NOMO-1 treated with dmso at 0.1 percent for 144 hours (cell line): ENCODE measurements at regions not wholly inside any gene's neighbourhood (a gene's known extent, or its start where the extent isn't known, plus 50 kb on each side); places are given as distances from the start of the nearest gene placed in this dataset.
"Not testable (repeated sequence)": the region's sequence is repeated elsewhere in the genome, so short reads cannot be mapped to it uniquely, and the experiment has no call there.

Source experiments
- DNase-seq: peaks from one replicate; lab custom pipeline; 2025; ENCODE audit not compliant: unreplicated experiment; lab: John Stamatoyannopoulos, UW

- not testable (repeated sequence) for DNase-seq
Observed at GRCh38 chr3:182653065-182653464, 140.2 kb upstream of the ATP11B start.

GRCh38 chr3:182668541-182668940 is 124.8 kb upstream of the ATP11B start:
- no peak for DNase-seq

- DNase-seq = no peak
Observed at GRCh38 chr3:182668974-182669373, 124.3 kb upstream of the ATP11B start.

DNA sequence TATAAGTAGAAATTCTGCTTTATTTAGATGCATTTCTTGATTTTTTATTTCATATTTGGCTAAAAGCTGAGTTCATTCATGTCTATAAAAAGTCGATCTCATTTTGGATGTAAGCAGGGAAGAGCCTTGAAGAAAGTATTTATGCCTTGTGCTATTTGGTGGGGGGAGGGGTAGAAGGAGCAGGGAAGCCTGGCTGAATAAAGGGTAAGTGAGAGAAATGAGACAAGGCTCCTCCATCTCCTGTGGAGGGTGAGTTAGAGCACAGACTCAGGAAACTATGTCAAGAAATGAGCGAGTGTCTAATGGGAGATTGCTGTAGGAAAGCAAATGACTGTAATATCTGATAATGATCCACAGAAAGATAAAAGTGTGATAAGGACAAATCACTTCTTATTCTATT is 121.8 kb upstream of the ATP11B start:
- DNase-seq = no peak

DNA sequence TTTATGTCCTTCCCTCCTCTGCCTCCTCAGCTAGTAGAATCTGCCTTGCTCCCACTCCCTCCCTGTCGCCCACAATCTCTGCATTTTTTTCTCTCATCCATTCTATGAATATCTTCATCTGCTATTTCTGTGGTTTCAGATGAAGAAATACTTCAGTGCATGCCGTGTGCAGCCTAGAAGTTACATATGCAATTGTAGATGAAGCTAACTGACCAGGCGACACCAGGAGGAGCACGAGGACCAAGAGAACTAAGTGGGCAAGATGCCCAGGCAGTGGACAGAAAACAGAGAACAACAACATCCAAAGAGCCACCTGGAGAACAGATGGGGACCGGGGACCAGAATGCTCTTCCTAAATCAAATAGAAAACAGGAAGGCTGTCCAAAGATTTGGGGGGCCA is 121.4 kb upstream of the ATP11B start:
- DNase-seq = no peak

GRCh38 chr3:182673336-182673735 is 120.0 kb upstream of the ATP11B start:
- no peak for DNase-seq

- peak; percentile 17 for DNase-seq
Observed at GRCh38 chr3:182682263-182683241, 110.8 kb upstream of the ATP11B start.

DNA sequence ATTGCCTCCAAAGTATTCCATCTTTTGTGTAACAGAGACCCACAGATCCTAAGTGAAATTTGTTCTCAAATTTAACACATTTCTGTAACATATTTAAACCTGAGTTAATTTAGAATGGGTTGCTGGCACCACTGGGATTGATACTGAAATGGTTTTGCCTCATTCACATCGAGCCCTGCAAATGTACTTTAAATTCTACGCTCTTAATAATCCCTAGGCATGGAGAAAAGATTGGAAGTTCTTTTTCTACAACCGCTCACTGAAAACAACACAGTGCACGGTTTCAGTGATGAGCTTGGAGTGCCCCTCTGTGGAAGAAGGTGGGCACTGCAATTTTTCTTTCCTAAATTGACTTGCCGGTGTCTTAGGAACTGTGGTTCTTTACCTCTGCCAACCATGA is 109.9 kb upstream of the ATP11B start:
- peak; percentile 7 for DNase-seq

DNA sequence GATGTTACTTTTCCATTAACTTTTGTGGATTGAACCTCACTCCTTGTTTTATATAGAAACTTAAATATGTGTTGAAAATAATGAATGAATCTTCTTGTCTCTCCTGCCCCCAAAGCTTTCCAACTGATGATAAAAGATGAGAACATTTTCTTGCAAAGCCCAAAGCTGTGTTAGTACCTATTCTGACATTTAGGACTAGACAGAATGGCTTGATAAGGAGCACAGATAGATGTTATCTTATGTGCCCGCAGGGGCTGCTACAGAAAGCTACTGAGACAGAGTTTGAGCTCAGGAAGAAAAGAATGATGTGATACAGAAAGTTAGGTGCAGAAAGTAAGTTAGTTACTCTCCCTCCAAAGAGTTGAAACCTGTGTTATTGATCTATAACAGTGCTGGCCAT is 109.4 kb upstream of the ATP11B start:
- DNase-seq = no peak

GRCh38 chr3:182686033-182686886 is 107.0 kb upstream of the ATP11B start:
- no peak for DNase-seq

DNA sequence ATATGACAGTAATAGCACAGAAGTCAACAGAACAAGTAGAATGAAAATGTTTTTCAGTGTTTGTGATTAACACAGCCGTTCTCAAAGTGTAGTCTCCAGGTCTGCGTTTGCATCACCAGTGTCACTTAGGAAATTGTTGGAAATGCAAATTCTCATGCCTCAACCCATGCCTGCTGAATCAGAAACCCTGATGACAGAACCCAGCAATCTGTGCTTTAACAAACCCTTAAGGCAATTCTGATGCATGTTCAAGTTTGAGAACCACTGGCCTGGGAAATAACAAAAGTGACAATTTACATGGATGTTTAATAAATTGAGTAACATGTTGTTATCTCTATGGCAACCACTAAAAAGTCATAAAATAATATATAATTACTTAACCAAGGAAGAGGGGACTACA is 103.1 kb upstream of the ATP11B start:
- no peak for DNase-seq

DNA sequence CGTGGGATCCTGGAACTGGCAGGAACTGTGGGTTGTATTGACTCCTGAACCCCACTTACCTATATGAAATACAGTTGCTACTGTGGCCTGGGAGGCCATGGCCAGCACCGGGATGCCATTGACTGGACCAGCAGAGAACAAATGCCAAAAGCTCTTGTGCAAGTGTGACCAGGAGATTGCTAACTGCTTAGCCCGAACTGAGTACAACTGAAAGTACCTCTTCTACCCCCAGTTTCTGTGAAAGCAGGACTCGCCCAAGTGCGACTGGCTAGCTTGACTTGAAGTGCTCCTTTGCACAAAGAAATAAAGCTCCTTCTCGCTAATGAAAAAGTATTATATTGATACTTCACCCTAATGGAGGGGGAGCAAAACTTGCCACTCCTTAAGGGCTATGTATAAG is 101.3 kb upstream of the ATP11B start:
- no peak for DNase-seq

- peak; percentile 53 for DNase-seq
Observed at GRCh38 chr3:182692695-182693094, 100.6 kb upstream of the ATP11B start.

GRCh38 chr3:182693723-182694122 is 99.6 kb upstream of the ATP11B start:
- DNase-seq = no peak

DNA sequence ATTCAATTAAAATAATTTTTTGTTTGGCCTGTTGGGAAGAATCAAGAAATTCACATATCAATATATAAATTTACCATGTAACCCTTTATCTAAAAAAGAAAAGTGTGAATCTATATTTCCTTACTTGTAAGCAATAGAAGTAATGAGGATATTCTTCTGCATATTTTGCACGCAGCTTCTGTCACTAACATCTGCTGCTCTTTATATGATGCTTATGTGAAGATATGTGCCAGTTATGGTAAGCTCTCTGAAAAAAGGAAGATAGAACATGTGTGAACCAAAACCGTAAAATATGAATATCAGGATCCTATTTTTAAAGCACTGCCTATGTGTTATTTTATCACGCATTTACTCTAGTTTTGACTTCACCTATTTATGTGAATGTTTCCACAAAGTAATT is 96.4 kb upstream of the ATP11B start:
- no peak for DNase-seq

DNA sequence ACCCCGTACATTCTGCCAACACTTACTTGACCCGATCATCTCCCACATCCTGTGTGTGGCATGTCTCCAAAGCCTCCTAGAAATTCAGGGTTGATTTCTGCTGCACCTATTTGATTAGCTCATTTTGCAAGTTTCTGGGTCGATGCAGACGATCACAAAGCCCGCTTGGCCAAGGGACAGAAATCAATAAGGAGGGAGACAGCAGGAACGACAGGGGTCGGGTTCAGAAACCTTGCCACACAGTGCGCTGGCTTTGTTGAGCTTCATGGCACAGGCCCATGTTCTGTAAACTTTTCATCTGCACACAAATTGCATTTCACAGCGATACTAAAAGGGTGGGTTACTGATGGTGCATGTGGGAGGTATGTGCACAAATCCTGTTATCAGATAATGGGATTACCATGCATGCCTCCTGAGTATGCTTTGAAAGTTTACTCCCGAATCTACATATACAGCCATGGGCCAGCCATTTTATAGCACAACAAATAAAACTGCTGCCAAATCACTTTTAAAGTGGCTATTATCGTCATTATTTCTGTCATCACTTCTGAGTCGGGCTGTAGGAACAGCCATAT is 95.9 kb upstream of the ATP11B start:
- DNase-seq = no peak

- DNase-seq = no peak
Observed at GRCh38 chr3:182698078-182698477, 95.2 kb upstream of the ATP11B start.

DNA sequence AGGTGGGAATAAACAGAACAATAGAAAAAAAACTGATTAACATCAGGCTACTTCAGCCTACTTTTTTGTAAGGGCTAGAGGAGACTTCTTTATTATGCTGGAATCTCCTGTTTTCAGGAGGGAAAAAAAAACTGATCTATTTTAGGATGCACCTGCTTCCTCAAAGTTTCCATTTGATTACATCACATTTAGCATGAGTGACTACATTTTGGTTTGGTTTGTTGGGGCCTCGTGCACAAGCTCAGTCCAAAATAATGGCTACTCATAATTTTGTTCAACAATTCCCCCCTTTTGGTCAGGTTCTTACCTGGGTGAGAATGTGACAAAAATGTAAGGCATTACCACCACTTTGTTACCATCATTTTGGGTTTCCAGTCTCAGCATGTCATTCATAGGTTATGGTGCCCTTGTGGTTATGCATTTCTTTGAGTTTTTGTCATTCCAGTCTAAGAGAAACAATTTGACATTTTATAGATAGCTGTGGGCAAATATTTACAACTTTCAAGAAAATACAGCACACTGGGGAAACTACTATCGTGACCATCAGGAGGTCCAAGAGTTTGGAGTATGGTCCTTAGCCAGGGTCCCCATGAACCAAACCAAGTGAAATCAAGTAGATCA is 93.6 kb upstream of the ATP11B start:
- no peak for DNase-seq

- DNase-seq = no peak
Observed at GRCh38 chr3:182702216-182702615, 91.1 kb upstream of the ATP11B start.

DNA sequence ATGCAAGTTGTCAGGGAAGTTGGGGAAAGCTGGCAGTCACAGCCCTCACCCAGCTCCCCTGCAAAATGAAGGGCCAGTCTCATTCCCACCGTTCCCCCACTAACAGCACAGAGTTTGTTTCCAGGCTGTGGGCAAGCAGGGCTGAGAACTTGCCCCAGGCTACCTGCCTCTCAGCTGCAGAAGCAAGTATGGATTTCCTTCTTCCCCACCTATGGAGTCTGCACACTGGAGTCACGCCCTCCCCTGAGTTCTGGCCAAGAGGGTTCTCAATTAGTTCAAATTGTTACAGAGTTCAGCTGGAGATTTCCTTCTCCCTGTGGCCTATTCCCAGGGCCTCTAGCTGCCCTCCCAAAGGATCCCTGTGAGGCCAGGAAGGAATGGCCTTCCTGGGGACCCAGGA is 90.1 kb upstream of the ATP11B start:
- DNase-seq = no peak

- DNase-seq = no peak
Observed at GRCh38 chr3:182704926-182705325, 88.4 kb upstream of the ATP11B start.
